ENCODE measurements at regions not wholly inside any gene's neighbourhood (a gene's known extent, or its start where the extent isn't known, plus 50 kb on each side); places are given as distances from the start of the nearest gene placed in this dataset.

DNA sequence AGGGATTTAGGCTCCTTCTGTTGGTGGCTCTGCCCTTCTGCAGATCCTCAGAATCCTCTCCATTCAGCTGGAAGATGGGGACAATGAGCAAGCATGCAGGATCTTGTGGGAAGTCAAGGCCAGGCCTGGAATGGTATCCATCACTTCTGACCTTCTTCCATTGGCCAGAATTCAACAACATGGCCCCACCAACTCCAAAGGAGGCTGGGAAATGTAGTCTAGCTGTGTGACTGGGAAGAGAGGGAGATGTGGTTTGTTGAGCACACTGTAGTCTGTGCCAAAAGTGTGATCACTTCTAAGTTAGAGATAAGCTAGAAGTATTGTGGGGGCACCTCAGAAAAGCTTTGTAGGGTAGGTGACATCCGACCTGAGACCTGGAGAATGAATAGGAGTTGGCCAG is 60.4 kb upstream of the WNT4 start:
- H2AK5ac ChIP-seq (ENCODE audit: low read depth, low read length) = no peak overlapping the region
- no peak overlapping the region for H2BK20ac ChIP-seq (ENCODE audit: low read length)
- no peak overlapping the region for H2BK15ac ChIP-seq (ENCODE audit: low read length)
- H3K4ac ChIP-seq (replicated peaks; ENCODE audit: insufficient read length, low read depth, low read length) = no peak overlapping the region
- no peak overlapping the region for H4K8ac ChIP-seq (ENCODE audit: extremely low read depth, insufficient read depth, low read length)
- no peak overlapping the region for H2BK12ac ChIP-seq (ENCODE audit: low read depth, low read length)
- H3K14ac ChIP-seq (ENCODE audit: insufficient read length) = no peak overlapping the region
- no peak for DNase-seq (ENCODE audit: low read depth in 1 of 2, low spot score in 2 of 2)
- H3K27me3 ChIP-seq (replicated peaks in 1 of 4; ENCODE audit: control insufficient read depth in 3 of 4, extremely low read depth in 1 of 4, insufficient read depth in 3 of 4, low read length in 3 of 4) = peaks cover 0 to 8% (median 4%) of the 10 kb centered on the region in 4 experiments; a peak in 3 of 7 replicates
- no peak overlapping the region for H3K4me3 ChIP-seq (ENCODE audit: extremely low read depth in 1 of 4, insufficient read depth in 2 of 4, low read depth in 3 of 4, low read length in 4 of 4)
- FAIRE-seq = no peak
- H3K27ac ChIP-seq (ENCODE audit: low read depth, low read length) = no peak overlapping the region
- H2BK5ac ChIP-seq (ENCODE audit: low read depth, low read length) = no peak overlapping the region
- H3K56ac ChIP-seq (replicated peaks; ENCODE audit: insufficient read length, low read depth, low read length) = no peak overlapping the region
- H2BK120ac ChIP-seq (replicated peaks; ENCODE audit: low read depth, low read length) = no peak overlapping the region
- no peaks in the 10 kb centered on the region for H3K9me3 ChIP-seq (ENCODE audit: insufficient read depth in 2 of 2, low read depth in 1 of 2, low read length in 1 of 2)
- H3K4me2 ChIP-seq (ENCODE audit: insufficient read depth in 1 of 2, low read depth in 2 of 2, low read length in 2 of 2) = no peak overlapping the region
- H3K18ac ChIP-seq (ENCODE audit: extremely low read depth, low read length) = no peak overlapping the region
- no peak overlapping the region for H3K23ac ChIP-seq (ENCODE audit: insufficient read length)
- H4K5ac ChIP-seq (ENCODE audit: insufficient read length, low read depth, low read length) = no peak overlapping the region
- H3K23me2 ChIP-seq (ENCODE audit: low read depth, low read length) = no peaks in the 10 kb centered on the region
- no peak overlapping the region for H4K91ac ChIP-seq (replicated peaks; ENCODE audit: insufficient read length, low read length)
- POLR2A ChIA-PET (ENCODE audit: partially characterized antibody) = interaction anchor here (0.6 to 1.5 kb wide), 3 partner anchors 8 to 149 kb away, joined by 3 to 4 read pairs (median 3); no protein-coding TSS in a partner anchor
- peaks cover 0 to 9% (median 5%) of the 10 kb centered on the region in 4 experiments; a peak in 6 of 7 replicates for H3K4me1 ChIP-seq (replicated peaks in 1 of 4; ENCODE audit: control insufficient read depth in 3 of 4, insufficient read depth in 4 of 4, low read length in 3 of 4)
- no peaks in the 10 kb centered on the region for H3K36me3 ChIP-seq (ENCODE audit: control insufficient read depth in 2 of 4, insufficient read depth in 4 of 4, low read length in 3 of 4)
- peak overlapping the region; percentile 54; the same call in 1 of the 2 replicates for H2AFZ ChIP-seq (ENCODE audit: low read length)
- no peaks in the 10 kb centered on the region for H3K79me1 ChIP-seq (ENCODE audit: low read depth, low read length)
- H3K9ac ChIP-seq (replicated peaks in 1 of 4; ENCODE audit: extremely low read depth in 1 of 4, low read depth in 3 of 4, low read length in 3 of 4) = no peak overlapping the region
- CTCF ChIA-PET (ENCODE audit: partially characterized antibody) = interaction anchor here (1.1 to 2.3 kb wide), 9 partner anchors 9 to 72 kb away, joined by 4 to 12 read pairs (median 7); no protein-coding TSS in a partner anchor
- 72% methylated on average over 1 of the region's 1 CpG; no CpG with 5 or more reads in 1 of the 2 experiments for WGBS, 2 experiments (ENCODE audit: extremely low coverage in 1 of 2, insufficient coverage in 1 of 2, insufficient read length in 1 of 2, insufficient replicate concordance in 2 of 2, low coverage in 1 of 2, low lambda C conversion rate in 2 of 2, missing lambda C conversion rate in 1 of 2)
- no peaks in the 10 kb centered on the region for H3K79me2 ChIP-seq (ENCODE audit: control insufficient read depth in 1 of 2, insufficient read depth in 2 of 2, low read length in 2 of 2)
- H4K20me1 ChIP-seq (replicated peaks in 1 of 2; ENCODE audit: control insufficient read depth in 1 of 2, insufficient read depth in 2 of 2, low read length in 2 of 2) = peaks cover 0 to 2% of the 10 kb centered on the region in 2 experiments
- TF ChIP-seq POU5F1 (IDR thresholded peaks at IDR 0.05; ENCODE audit: low read depth, low read length) (no peak), BACH1 (IDR thresholded peaks at IDR 0.05; ENCODE audit: low read length) (no peak), HDAC2 (IDR thresholded peaks at IDR 0.05; ENCODE audit: borderline replicate concordance in 1 of 2, low read depth in 2 of 2, low read length in 2 of 2) (no peak), TBP (IDR thresholded peaks at IDR 0.05; ENCODE audit: low read depth, low read length) (no peak), YY1 (IDR thresholded peaks at IDR 0.05; ENCODE audit: low read depth, low read length) (peak; percentile 84), HDAC6 (IDR thresholded peaks at IDR 0.05; ENCODE audit: low read depth, low read length) (no peak), SIX5 (IDR thresholded peaks at IDR 0.05; ENCODE audit: low read depth, low read length) (0 out of 2 replicates have a peak, but pooled peaks have one; percentile 27), BCL11A (IDR thresholded peaks at IDR 0.05; ENCODE audit: low read depth in 2 of 2, low read length in 2 of 2) (no peak), RBBP5 (IDR thresholded peaks at IDR 0.05; ENCODE audit: borderline replicate concordance, low read depth, low read length) (no peak), JUND (IDR thresholded peaks at IDR 0.05; ENCODE audit: low read length) (no peak)
- TF ChIP-seq, protein P1, sequence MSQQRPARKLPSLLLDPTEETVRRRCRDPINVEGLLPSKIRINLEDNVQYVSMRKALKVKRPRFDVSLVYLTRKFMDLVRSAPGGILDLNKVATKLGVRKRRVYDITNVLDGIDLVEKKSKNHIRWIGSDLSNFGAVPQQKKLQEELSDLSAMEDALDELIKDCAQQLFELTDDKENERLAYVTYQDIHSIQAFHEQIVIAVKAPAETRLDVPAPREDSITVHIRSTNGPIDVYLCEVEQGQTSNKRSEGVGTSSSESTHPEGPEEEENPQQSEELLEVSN (IDR thresholded peaks at IDR 0.05) = no peak
- TF ChIP-seq, protein P2, sequence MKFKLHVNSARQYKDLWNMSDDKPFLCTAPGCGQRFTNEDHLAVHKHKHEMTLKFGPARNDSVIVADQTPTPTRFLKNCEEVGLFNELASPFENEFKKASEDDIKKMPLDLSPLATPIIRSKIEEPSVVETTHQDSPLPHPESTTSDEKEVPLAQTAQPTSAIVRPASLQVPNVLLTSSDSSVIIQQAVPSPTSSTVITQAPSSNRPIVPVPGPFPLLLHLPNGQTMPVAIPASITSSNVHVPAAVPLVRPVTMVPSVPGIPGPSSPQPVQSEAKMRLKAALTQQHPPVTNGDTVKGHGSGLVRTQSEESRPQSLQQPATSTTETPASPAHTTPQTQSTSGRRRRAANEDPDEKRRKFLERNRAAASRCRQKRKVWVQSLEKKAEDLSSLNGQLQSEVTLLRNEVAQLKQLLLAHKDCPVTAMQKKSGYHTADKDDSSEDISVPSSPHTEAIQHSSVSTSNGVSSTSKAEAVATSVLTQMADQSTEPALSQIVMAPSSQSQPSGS (IDR thresholded peaks at IDR 0.05; ENCODE audit: low read length) = no peak

Data from H1 (cell line).